NCI-H128 (cell line): ENCODE measurements at regions not wholly inside any gene's neighbourhood (a gene's known extent, or its start where the extent isn't known, plus 50 kb on each side); places are given as distances from the start of the nearest gene placed in this dataset.
A peak's percentile ranks its signal among the peaks of the same experiment; 100 is the strongest.

Source experiments
- DNase-seq: peaks from one replicate; lab custom pipeline; 2025; ENCODE audit not compliant: unreplicated experiment; lab: John Stamatoyannopoulos, UW

GRCh38 chr21:16608209-16608830 is 878.5 kb downstream of the USP25 start:
- no peak for DNase-seq

DNA sequence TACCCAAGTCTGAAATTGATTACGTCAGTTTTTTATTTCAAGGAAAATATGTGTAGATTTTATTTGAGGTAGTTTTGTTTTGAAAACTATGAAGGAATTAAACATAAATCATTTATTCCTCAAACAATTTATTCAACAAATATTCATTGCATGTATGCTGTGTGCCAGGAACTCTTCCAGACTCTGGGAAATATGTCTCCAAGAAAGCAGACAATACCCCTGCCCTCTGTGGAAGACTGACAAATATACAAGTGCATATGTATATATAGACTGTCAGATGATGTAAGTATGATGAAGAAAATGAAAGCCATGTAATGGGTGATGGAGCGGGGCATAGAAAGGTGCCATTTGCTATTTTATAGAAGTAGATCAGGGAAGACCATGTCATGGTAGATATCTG is 889.5 kb downstream of the USP25 start:
- DNase-seq: no peak

GRCh38 chr21:16620786-16621320 is 891.1 kb downstream of the USP25 start:
- no peak for DNase-seq

DNA sequence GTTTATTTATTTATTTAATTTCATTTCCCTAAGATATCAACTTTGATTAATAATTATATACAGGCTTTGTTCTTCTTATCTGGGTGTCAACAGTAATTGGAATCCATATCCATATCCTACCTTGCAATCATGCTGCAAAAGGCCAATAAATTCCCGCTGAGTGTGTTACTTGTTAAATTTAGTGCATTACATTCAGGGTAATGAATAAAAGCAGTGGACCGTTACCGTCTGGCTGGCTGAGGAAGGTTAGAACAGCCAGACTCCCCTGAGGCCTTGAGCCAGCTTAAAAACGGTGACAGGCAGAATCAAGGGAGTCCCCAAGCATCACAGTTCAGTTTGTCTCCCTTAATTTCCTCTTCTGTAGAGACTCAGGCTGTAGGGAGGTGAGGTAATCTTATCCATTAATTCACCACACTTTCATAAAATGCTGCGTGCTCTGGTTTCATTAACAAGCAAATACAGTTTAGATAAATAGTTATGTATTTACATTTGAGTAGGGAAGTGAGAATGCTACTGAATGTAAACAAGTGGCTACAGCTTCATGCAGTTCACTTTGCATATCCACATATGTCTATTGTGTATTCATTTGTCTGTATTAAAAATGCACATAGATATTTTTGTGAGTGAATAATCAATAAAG is 888.2 kb upstream of the CXADR start:
- peak; percentile 67 for DNase-seq

- no peak for DNase-seq
Observed at GRCh38 chr21:16625491-16625890, 887.4 kb upstream of the CXADR start.

DNA sequence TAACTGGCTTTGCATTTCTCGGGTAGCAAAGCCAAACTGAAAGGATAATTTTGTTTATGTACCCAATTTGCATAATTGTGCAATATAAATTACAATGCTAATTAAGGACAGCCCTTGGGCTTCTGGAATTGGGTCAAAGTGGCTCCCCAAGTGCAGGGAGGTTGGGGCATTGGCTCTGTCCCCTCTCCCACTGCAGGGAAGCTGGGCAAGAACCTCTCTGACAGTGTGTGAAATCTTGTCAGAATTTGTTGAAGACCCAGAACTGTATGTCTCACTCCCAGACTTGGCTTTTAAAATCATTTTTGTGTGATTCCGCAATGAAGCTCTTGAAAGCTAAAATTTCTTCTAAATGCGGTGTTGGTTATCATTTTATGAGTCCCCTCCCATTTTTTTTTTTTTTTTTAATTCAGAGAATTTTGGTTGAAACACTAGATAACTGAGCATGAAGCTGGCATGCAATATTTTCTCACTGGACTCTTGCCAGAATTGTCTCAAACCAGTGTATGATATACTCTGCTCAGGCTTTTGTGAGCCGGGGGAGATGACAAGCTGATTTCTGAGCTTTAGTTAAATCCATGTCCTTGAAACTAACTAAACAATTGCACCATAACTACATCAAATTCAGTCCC is 878.9 kb upstream of the CXADR start:
- no peak for DNase-seq

GRCh38 chr21:16634515-16634914 is 878.3 kb upstream of the CXADR start:
- DNase-seq: peak; percentile 65

DNA sequence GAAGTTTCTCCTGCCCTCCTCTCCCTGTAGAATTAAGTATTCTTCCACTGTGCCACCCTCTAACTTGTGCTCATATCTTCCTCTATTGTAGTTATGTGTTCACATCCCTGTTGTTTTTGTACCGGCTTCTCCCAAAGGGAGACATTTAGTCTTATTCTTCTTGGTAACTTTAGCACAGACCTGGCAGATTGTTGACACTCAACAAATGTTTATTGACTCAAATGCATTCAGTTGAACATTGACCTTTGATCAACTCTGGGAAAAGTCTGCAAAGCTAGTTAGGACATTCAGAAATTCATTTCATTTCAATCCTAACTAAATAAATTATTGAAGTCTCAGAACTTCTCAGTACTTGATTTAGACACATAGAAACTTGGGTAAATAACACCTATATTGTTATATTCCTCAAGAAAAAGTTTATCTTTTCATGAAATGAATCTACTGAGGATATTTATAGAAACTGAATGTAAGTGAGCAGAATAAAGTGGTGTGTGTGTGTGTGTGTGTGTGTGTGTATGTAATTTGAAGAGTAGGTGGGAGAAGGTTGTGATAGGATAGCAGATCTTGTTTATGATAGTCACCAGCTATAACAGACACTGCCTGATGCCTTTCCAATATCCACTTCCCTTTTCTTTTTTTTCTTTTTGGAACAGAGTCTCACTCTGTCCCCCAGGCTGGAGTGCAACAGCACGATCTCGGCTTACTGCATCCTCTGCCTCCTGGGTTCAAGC is 872.4 kb upstream of the CXADR start:
- no peak for DNase-seq

GRCh38 chr21:16642353-16642752 is 870.5 kb upstream of the CXADR start:
- DNase-seq: no peak

GRCh38 chr21:16644685-16645084 is 868.2 kb upstream of the CXADR start:
- DNase-seq: no peak

GRCh38 chr21:16650714-16651366 is 862.0 kb upstream of the CXADR start:
- DNase-seq: no peak

DNA sequence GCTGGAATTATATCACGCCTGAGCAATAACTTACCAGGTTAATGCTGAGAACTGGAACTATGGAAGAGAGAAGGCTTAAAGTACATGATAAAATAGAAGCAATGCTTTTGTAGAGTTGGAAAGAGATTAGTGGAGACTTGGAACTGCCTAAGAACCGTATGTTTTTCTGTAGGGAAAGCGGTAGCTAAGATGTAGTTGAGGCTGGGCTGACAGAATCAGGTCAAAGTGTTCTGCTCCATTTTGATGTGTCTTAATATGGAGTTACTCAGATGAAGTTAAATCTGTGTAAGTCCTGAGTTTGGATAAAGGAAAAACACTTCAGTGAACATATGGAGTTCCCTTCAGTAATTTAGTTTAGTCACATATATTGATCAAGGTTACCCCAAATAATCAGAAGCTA is 860.9 kb upstream of the CXADR start:
- no peak for DNase-seq

DNA sequence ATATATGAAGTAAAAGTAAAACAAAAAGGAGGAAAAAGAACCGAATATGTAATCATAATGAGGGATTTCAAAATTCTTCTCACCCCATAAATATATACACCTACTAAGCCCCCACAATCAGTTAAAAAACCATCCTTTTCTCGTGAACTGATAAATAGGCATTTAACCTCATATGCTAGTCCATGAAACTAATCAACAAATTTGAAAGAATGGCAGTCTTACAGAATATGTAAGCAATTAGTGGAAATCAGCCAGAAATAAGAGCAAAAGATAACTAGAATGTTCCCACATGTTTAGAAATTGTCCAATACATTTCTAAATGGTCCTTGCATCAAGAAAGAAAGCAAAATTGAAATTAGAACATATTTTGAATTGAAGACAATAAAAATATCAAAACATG is 849.4 kb upstream of the CXADR start:
- DNase-seq: no peak

DNA sequence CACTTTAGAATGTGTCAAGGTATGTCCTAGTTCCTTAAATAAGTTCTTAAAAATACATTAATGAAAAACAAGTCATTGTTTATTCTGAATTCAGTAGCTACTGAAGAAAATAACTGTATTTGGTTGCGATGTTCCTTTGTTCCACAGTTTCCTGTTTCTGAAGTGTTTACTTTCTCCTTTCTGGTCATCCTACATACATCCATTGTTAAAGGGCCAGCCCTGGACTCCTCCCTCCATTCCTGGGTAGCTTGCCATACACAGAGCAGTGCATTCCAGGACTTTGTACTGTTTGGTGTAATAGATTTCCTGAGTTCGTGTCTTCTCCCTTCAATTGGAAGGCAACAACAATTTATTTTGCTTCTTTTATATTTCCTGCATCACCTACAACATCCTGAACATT is 845.4 kb upstream of the CXADR start:
- no peak for DNase-seq

GRCh38 chr21:16674949-16675348 is 837.9 kb upstream of the CXADR start:
- no peak for DNase-seq

- DNase-seq: no peak
Observed at GRCh38 chr21:16676391-16676790, 836.5 kb upstream of the CXADR start.

GRCh38 chr21:16678429-16679160 is 834.2 kb upstream of the CXADR start:
- peak; percentile 31 for DNase-seq

DNA sequence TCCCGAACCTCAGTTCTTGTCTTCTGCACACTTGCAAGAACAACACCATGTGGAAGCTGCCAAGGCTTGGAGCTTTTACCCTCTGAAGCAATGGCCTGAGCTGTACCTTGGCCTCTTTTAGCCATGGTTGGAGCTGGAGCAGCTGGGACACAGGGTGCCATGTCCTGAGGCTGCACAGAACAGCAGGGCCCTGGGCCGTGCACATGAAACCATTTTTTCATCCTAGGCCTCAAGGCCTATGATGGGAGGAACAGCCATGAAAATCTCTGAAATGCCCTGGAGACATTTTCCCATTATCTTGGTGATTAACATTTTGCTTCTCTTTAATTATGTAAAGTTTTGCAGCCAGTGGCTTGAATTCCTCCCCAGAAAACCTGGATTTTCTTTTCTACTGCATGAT is 817.8 kb upstream of the CXADR start:
- DNase-seq: no peak

GRCh38 chr21:16707274-16707673 is 805.6 kb upstream of the CXADR start:
- DNase-seq: no peak

DNA sequence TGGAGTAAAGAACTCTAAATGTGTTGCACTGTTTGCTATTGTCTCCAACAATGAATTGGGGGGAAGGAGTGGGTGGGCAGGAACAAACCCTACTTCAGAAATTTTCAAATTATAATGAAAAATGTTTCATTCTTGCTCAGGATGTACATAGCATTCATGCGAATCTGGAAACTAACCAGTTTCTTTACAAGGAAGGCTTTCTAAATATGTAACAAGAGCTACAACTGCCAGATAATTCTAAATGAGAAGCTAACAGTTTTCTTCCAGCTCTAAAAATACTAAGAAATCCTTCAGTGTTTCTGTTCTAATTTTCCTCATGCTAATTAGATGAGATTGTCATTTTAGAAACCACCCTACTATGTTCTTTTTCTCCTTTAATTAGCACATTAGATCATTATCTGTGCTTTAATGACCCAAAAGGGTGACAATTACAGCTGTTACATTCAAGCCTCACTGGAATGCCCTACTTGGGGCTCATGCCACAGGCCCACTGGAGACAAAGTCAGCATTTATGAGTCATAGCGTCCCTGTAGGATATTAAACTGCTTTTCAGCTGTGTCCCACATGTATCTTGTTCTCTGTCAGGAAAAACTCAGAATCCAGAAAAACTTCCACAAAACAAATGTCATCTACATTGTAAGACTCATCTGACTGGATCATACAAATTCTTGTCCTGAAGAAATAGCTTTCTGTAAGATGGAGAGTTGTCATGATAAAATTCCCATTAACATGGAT is 804.6 kb upstream of the CXADR start:
- no peak for DNase-seq
